AG04450 (cell line): ENCODE measurements at regions not wholly inside any gene's neighbourhood (a gene's known extent, or its start where the extent isn't known, plus 50 kb on each side); places are given as distances from the start of the nearest gene placed in this dataset.

Source experiments
- CTCF ChIA-PET: fragments of 300-600, 350-600 bp; formaldehyde crosslinking; extraction: SDS; loops from one replicate; lab custom pipeline; 2022; ENCODE audit warnings: antibody characterized with exemption, inconsistent platforms; lab: Charles Lee
- POLR2A ChIA-PET: fragments of 350-600 bp; formaldehyde crosslinking; extraction: SDS; loops from one replicate; lab custom pipeline; 2021; ENCODE audit warnings: antibody characterized with exemption, inconsistent platforms; lab: Yijun Ruan, JAX
- DNase-seq: peaks from one replicate; pipeline ENCODE4 v3.0.0-alpha.2; 2011; ENCODE audit warnings: low read depth, low spot score
- H3K27ac ChIP-seq: one replicate; pipeline ENCODE4 v1.5.1; 2012; ENCODE audit warnings: low read depth, low read length, control low read depth
- H3K27me3 ChIP-seq: one replicate; pipeline ENCODE4 v1.6.0; 2012; ENCODE audit warnings: low read length; ENCODE audit not compliant: control insufficient read depth, insufficient read depth
- H3K4me3 ChIP-seq: 2 replicates; pipeline ENCODE4 v1.5.1; 2011; ENCODE audit warnings: mild to moderate bottlenecking, low read depth, low read length, control low read depth
- H3K9me3 ChIP-seq: 2 replicates; pipeline ENCODE4 v1.5.1; 2012; ENCODE audit warnings: low read length; ENCODE audit not compliant: control insufficient read depth, insufficient read depth
- TF ChIP-seq, protein P1 (sequence below): IDR thresholded peaks from 2 replicates; pipeline ENCODE4 v1.5.1; 2011; ENCODE audit warnings: low read depth, low read length, control low read depth, inconsistent platforms

DNA sequence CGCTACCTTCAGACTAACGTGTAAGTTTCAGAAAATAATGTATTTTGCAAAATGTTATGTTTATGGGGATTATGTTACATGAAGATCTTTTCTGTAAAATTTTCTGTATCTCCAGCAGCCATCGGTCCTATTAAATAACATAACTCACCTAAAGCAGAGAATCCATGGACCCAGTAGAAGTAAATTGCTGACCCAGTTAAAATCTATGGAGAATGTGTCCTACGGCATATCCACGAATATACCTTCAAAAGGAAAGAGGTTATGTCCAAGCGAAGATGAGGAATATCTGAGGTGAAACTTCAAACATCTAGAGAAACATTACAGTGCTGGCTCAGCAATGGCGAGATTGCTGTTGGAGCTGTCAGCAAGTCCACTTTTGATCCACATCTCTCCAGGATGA is 492.2 kb upstream of the ADAMTS16 start:
- TF ChIP-seq, protein P1, sequence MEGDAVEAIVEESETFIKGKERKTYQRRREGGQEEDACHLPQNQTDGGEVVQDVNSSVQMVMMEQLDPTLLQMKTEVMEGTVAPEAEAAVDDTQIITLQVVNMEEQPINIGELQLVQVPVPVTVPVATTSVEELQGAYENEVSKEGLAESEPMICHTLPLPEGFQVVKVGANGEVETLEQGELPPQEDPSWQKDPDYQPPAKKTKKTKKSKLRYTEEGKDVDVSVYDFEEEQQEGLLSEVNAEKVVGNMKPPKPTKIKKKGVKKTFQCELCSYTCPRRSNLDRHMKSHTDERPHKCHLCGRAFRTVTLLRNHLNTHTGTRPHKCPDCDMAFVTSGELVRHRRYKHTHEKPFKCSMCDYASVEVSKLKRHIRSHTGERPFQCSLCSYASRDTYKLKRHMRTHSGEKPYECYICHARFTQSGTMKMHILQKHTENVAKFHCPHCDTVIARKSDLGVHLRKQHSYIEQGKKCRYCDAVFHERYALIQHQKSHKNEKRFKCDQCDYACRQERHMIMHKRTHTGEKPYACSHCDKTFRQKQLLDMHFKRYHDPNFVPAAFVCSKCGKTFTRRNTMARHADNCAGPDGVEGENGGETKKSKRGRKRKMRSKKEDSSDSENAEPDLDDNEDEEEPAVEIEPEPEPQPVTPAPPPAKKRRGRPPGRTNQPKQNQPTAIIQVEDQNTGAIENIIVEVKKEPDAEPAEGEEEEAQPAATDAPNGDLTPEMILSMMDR = no peak
- no peak for DNase-seq
- CTCF ChIA-PET = no interaction called here

DNA sequence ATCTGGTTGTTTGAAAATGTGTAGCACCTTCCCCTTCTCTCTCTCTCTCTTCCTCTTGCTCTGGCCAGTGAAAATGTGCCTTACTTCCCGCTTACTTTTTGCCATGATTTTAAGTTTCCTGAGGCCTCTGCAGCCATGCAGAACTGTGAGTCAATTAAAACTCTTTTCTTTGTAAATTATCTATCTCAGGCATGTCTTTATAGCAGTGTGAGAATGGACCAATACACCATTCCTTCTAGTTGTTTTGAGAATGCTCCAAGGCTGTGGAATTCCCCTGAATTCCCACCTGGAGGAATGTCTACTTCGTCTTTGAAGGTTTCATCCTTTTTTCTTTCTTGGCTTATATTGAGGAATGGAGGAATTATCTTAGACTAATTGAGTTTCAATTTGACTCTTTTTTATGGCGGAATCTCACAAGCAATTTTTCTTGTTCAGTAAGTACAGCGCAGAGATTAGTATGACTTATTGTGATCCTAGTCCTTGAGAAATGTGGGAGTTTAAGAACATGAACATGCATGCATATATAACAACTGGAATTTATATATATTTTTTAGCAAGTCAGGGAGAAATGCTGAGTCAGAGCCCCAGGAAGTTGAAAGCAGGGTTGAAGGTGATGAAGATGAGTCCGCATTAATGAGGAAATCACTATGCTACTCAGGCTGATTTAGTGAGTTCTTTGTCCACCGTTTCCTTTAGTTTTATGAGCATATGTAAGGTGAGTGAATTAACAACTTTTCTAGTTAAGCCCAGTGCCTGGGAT is 488.1 kb upstream of the ADAMTS16 start:
- peaks cover 27% of the 10 kb centered on the region for H3K9me3 ChIP-seq
- DNase-seq = no peak
- H3K27ac ChIP-seq = no peak overlapping the region
- TF ChIP-seq, protein P1 = no peak
- CTCF ChIA-PET = no interaction called here
- no peaks in the 10 kb centered on the region for H3K27me3 ChIP-seq
- no peak overlapping the region for H3K4me3 ChIP-seq
- POLR2A ChIA-PET = no interaction called here

More for the DNA sequence above, 492.2 kb upstream of the ADAMTS16 start:
- Histone ChIP-seq H3K9me3 (peaks cover 43% of the 10 kb centered on the region), H3K27me3 (no peaks in the 10 kb centered on the region), H3K4me3 (no peak overlapping the region), H3K27ac (no peak overlapping the region)
- POLR2A ChIA-PET = no interaction called here

DNA sequence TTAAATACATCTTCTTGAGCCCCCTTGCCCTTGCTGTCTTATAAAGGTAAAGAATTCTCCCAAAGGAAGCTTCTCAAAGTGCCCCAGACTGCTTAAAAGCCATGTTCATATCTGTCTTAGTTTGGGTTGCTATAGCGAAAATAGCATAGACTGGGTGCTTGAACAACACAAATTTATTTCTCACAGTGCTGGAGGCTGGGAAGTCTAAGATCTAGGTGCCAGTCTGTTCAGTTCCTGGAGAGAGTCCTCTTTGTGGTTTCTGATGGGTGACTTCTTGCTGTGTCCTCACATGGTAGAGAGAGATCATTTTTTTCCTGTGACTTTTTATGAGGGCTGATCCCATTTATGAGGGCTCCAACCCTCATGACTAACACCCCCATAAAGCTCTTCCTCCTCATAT is 486.7 kb upstream of the ADAMTS16 start:
- TF ChIP-seq, protein P1 = no peak
- H3K27me3 ChIP-seq = no peaks in the 10 kb centered on the region
- H3K27ac ChIP-seq = no peak overlapping the region
- no peak for DNase-seq
- CTCF ChIA-PET = no interaction called here
- POLR2A ChIA-PET = no interaction called here
- peaks cover 29% of the 10 kb centered on the region for H3K9me3 ChIP-seq
- no peak overlapping the region for H3K4me3 ChIP-seq

DNA sequence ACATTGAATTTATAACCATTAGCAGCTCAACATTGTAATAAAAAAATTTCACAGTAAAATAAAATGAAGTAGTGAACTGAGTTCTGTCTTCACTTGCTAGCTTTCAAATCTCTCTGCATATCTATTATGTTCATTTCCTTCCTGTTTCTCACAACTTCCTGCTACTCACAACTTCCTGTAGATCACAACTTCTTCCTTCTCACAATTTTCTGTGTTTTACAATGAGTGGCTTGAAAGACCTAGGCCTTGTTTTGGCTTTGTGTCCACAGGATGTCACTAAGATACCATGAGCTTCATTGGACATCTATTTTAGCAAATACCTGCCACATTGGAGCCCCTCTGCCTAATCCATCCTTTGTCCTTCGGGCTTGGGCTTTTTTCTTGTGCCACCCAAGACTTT is 480.3 kb upstream of the ADAMTS16 start:
- Histone ChIP-seq H3K9me3 (peaks cover 31% of the 10 kb centered on the region), H3K4me3 (no peak overlapping the region), H3K27ac (no peak overlapping the region), H3K27me3 (no peaks in the 10 kb centered on the region)
- ChIA-PET POLR2A (no interaction called here), CTCF (no interaction called here)
- TF ChIP-seq, protein P1 = no peak
- no peak for DNase-seq

DNA sequence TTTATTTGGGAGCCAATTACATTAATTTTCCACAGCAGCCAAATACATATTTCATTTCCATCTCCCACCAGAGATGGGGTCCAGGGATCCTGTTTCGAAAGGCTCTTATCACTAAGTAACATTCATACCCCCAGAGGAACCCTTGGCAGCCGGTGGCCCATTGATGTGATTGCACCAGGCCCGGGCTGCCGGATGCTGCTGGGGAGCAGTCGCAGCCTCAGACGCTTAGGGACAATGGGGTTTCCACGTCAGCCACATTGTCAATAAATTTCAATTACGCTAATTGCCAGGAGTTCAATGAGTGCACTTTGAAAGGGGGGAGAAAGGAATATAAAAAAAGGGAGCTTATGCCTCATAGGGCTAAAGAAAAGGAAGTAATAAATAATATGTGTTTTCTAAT is 478.8 kb upstream of the ADAMTS16 start:
- ChIA-PET CTCF (no interaction called here), POLR2A (no interaction called here)
- TF ChIP-seq, protein P1 = no peak
- no peak overlapping the region for H3K4me3 ChIP-seq
- no peaks in the 10 kb centered on the region for H3K27me3 ChIP-seq
- H3K27ac ChIP-seq = no peak overlapping the region
- peaks cover 30% of the 10 kb centered on the region for H3K9me3 ChIP-seq
- DNase-seq = no peak
